ENCODE measurements at regions not wholly inside any gene's neighbourhood (a gene's known extent, or its start where the extent isn't known, plus 50 kb on each side); places are given as distances from the start of the nearest gene placed in this dataset.

GRCh38 chr2:185537689-185538088 lies 200.9 kb upstream of the FSIP2 start:
- Histone ChIP-seq H3K79me2 (ENCODE audit: control insufficient read depth, insufficient read depth, low read length, poor library complexity) (no peaks in the 10 kb centered on the region), H3K4me2 (ENCODE audit: low read length) (no peak overlapping the region), H3K4ac (ENCODE audit: low read depth, low read length) (no peak overlapping the region), H2BK120ac (ENCODE audit: insufficient read depth, low read length, poor library complexity) (no peak overlapping the region), H3K4me3 (ENCODE audit: low read depth, low read length) (no peak overlapping the region), H3K18ac (ENCODE audit: low read length) (no peak overlapping the region), H3K36me3 (ENCODE audit: control insufficient read depth in 1 of 2, insufficient read depth in 2 of 2, low read length in 2 of 2) (no peaks in the 10 kb centered on the region), H2AFZ (ENCODE audit: insufficient read depth, low read length, poor library complexity) (no peak overlapping the region), H3K79me1 (ENCODE audit: low read length) (no peaks in the 10 kb centered on the region), H3K9ac (ENCODE audit: low read length) (no peak overlapping the region), H3K27me3 (ENCODE audit: insufficient read depth, low read length) (no peaks in the 10 kb centered on the region), H4K8ac (ENCODE audit: low read depth, low read length) (no peak overlapping the region), H3K23ac (ENCODE audit: low read length) (no peak overlapping the region), H3K27ac (ENCODE audit: low read depth, low read length) (no peak overlapping the region), H4K91ac (ENCODE audit: low read depth, low read length) (no peak overlapping the region), H3K4me1 (ENCODE audit: control insufficient read depth in 1 of 2, insufficient read depth in 2 of 2, low read length in 2 of 2) (no peaks in the 10 kb centered on the region), H3K14ac (ENCODE audit: low read length) (no peak overlapping the region), H2AK5ac (ENCODE audit: low read length) (no peak overlapping the region), H4K12ac (ENCODE audit: low read depth, low read length) (no peak overlapping the region), H2BK5ac (ENCODE audit: low read depth, low read length, poor library complexity) (no peak overlapping the region), H3K9me3 (ENCODE audit: insufficient read depth, low read depth, low read length) (no peaks in the 10 kb centered on the region), H2BK12ac (ENCODE audit: low read length) (no peak overlapping the region)
- WGBS (ENCODE audit: extremely low coverage, insufficient coverage, insufficient read length), result no CpG with 5 or more reads among the region's 2 CpGs
- no peak for DNase-seq

GRCh38 chr2:185567196-185567595 lies 171.4 kb upstream of the FSIP2 start:
- no peaks in the 10 kb centered on the region for H3K9me3 ChIP-seq (ENCODE audit: insufficient read depth, low read depth, low read length)
- no peak overlapping the region for H2AFZ ChIP-seq (ENCODE audit: insufficient read depth, low read length, poor library complexity)
- H3K9ac ChIP-seq (ENCODE audit: low read length), result no peak overlapping the region
- no peak overlapping the region for H4K8ac ChIP-seq (ENCODE audit: low read depth, low read length)
- no peak overlapping the region for H3K4ac ChIP-seq (ENCODE audit: low read depth, low read length)
- no peak overlapping the region for H3K14ac ChIP-seq (ENCODE audit: low read length)
- no peak overlapping the region for H3K18ac ChIP-seq (ENCODE audit: low read length)
- peaks cover 2% of the 10 kb centered on the region for H3K79me2 ChIP-seq (ENCODE audit: control insufficient read depth, insufficient read depth, low read length, poor library complexity)
- no peak overlapping the region for H2BK5ac ChIP-seq (ENCODE audit: low read depth, low read length, poor library complexity)
- H2BK120ac ChIP-seq (ENCODE audit: insufficient read depth, low read length, poor library complexity), result no peak overlapping the region
- no peak overlapping the region for H2AK5ac ChIP-seq (ENCODE audit: low read length)
- peaks cover 2% of the 10 kb centered on the region for H3K79me1 ChIP-seq (ENCODE audit: low read length)
- WGBS (ENCODE audit: extremely low coverage, insufficient coverage, insufficient read length), result no CpG with 5 or more reads among the region's 2 CpGs
- H2BK12ac ChIP-seq (ENCODE audit: low read length), result no peak overlapping the region
- H3K23ac ChIP-seq (ENCODE audit: low read length), result no peak overlapping the region
- peaks cover 0 to 2% of the 10 kb centered on the region in 2 experiments for H3K4me1 ChIP-seq (ENCODE audit: control insufficient read depth in 1 of 2, insufficient read depth in 2 of 2, low read length in 2 of 2)
- H4K12ac ChIP-seq (ENCODE audit: low read depth, low read length), result no peak overlapping the region
- H3K27me3 ChIP-seq (ENCODE audit: insufficient read depth, low read length), result no peaks in the 10 kb centered on the region
- no peak overlapping the region for H3K27ac ChIP-seq (ENCODE audit: low read depth, low read length)
- no peak overlapping the region for H3K4me3 ChIP-seq (ENCODE audit: low read depth, low read length)
- no peak overlapping the region for H4K91ac ChIP-seq (ENCODE audit: low read depth, low read length)
- no peak for DNase-seq
- no peak overlapping the region for H3K4me2 ChIP-seq (ENCODE audit: low read length)
- H3K36me3 ChIP-seq (ENCODE audit: control insufficient read depth in 1 of 2, insufficient read depth in 2 of 2, low read length in 2 of 2), result no peaks in the 10 kb centered on the region

GRCh38 chr2:185567940-185568339 lies 170.7 kb upstream of the FSIP2 start:
- H4K8ac ChIP-seq (ENCODE audit: low read depth, low read length), result peak overlapping the region; percentile 28
- no peak overlapping the region for H3K14ac ChIP-seq (ENCODE audit: low read length)
- no peak overlapping the region for H3K23ac ChIP-seq (ENCODE audit: low read length)

GRCh38 chr2:185578322-185578721 lies 160.3 kb upstream of the FSIP2 start:
- Histone ChIP-seq H4K12ac (ENCODE audit: low read depth, low read length) (no peak overlapping the region), H2AFZ (ENCODE audit: insufficient read depth, low read length, poor library complexity) (no peak overlapping the region), H3K14ac (ENCODE audit: low read length) (no peak overlapping the region), H2BK5ac (ENCODE audit: low read depth, low read length, poor library complexity) (no peak overlapping the region), H2BK12ac (ENCODE audit: low read length) (no peak overlapping the region), H3K23ac (ENCODE audit: low read length) (no peak overlapping the region), H4K91ac (ENCODE audit: low read depth, low read length) (no peak overlapping the region), H3K4me3 (ENCODE audit: low read depth, low read length) (no peak overlapping the region), H3K27ac (ENCODE audit: low read depth, low read length) (no peak overlapping the region), H3K4ac (ENCODE audit: low read depth, low read length) (no peak overlapping the region), H3K27me3 (ENCODE audit: insufficient read depth, low read length) (no peaks in the 10 kb centered on the region), H3K79me2 (ENCODE audit: control insufficient read depth, insufficient read depth, low read length, poor library complexity) (no peaks in the 10 kb centered on the region), H3K79me1 (ENCODE audit: low read length) (no peaks in the 10 kb centered on the region), H2AK5ac (ENCODE audit: low read length) (no peak overlapping the region), H3K18ac (ENCODE audit: low read length) (no peak overlapping the region), H3K9ac (ENCODE audit: low read length) (no peak overlapping the region), H3K4me2 (ENCODE audit: low read length) (no peak overlapping the region), H4K8ac (ENCODE audit: low read depth, low read length) (no peak overlapping the region), H3K9me3 (ENCODE audit: insufficient read depth, low read depth, low read length) (no peaks in the 10 kb centered on the region), H2BK120ac (ENCODE audit: insufficient read depth, low read length, poor library complexity) (no peak overlapping the region), H3K36me3 (ENCODE audit: control insufficient read depth in 1 of 2, insufficient read depth in 2 of 2, low read length in 2 of 2) (no peaks in the 10 kb centered on the region), H3K4me1 (ENCODE audit: control insufficient read depth in 1 of 2, insufficient read depth in 2 of 2, low read length in 2 of 2) (no peaks in the 10 kb centered on the region)
- no CpG with 5 or more reads among the region's 3 CpGs for WGBS (ENCODE audit: extremely low coverage, insufficient coverage, insufficient read length)
- no peak for DNase-seq

More at GRCh38 chr2:185567940-185568339, 170.7 kb upstream of the FSIP2 start:
- no peak for DNase-seq
- H4K12ac ChIP-seq (ENCODE audit: low read depth, low read length), result no peak overlapping the region
- H3K4me3 ChIP-seq (ENCODE audit: low read depth, low read length), result no peak overlapping the region
- H2BK5ac ChIP-seq (ENCODE audit: low read depth, low read length, poor library complexity), result peak overlapping the region; percentile 68
- peaks cover 0 to 2% of the 10 kb centered on the region in 2 experiments for H3K4me1 ChIP-seq (ENCODE audit: control insufficient read depth in 1 of 2, insufficient read depth in 2 of 2, low read length in 2 of 2)
- H2BK12ac ChIP-seq (ENCODE audit: low read length), result no peak overlapping the region
- no peaks in the 10 kb centered on the region for H3K9me3 ChIP-seq (ENCODE audit: insufficient read depth, low read depth, low read length)
- no peak overlapping the region for H2AK5ac ChIP-seq (ENCODE audit: low read length)
- H2AFZ ChIP-seq (ENCODE audit: insufficient read depth, low read length, poor library complexity), result no peak overlapping the region
- no peak overlapping the region for H3K4me2 ChIP-seq (ENCODE audit: low read length)
- no peaks in the 10 kb centered on the region for H3K36me3 ChIP-seq (ENCODE audit: control insufficient read depth in 1 of 2, insufficient read depth in 2 of 2, low read length in 2 of 2)
- no CpG with 5 or more reads among the region's 8 CpGs for WGBS (ENCODE audit: extremely low coverage, insufficient coverage, insufficient read length)
- peaks cover 2% of the 10 kb centered on the region for H3K79me2 ChIP-seq (ENCODE audit: control insufficient read depth, insufficient read depth, low read length, poor library complexity)
- H3K18ac ChIP-seq (ENCODE audit: low read length), result no peak overlapping the region
- H3K27me3 ChIP-seq (ENCODE audit: insufficient read depth, low read length), result no peaks in the 10 kb centered on the region
- H3K9ac ChIP-seq (ENCODE audit: low read length), result peak overlapping the region; percentile 47
- H4K91ac ChIP-seq (ENCODE audit: low read depth, low read length), result peak overlapping the region; percentile 37
- peaks cover 2% of the 10 kb centered on the region for H3K79me1 ChIP-seq (ENCODE audit: low read length)
- no peak overlapping the region for H3K27ac ChIP-seq (ENCODE audit: low read depth, low read length)
- H2BK120ac ChIP-seq (ENCODE audit: insufficient read depth, low read length, poor library complexity), result peak overlapping the region; percentile 60
- no peak overlapping the region for H3K4ac ChIP-seq (ENCODE audit: low read depth, low read length)

Measured in trophoblast cell (in vitro differentiated cells and primary cell).